HG02571 (cell line): ENCODE measurements at regions not wholly inside any gene's neighbourhood (a gene's known extent, or its start where the extent isn't known, plus 50 kb on each side); places are given as distances from the start of the nearest gene placed in this dataset.

ENCODE experiments used
- ATAC-seq: cut with Tn5 transposase; IDR thresholded peaks from one replicate; pipeline ENCODE4 v1.9.1; 2021; ENCODE audit warnings: mild to moderate bottlenecking, moderate library complexity; ENCODE audit not compliant: unreplicated experiment

DNA sequence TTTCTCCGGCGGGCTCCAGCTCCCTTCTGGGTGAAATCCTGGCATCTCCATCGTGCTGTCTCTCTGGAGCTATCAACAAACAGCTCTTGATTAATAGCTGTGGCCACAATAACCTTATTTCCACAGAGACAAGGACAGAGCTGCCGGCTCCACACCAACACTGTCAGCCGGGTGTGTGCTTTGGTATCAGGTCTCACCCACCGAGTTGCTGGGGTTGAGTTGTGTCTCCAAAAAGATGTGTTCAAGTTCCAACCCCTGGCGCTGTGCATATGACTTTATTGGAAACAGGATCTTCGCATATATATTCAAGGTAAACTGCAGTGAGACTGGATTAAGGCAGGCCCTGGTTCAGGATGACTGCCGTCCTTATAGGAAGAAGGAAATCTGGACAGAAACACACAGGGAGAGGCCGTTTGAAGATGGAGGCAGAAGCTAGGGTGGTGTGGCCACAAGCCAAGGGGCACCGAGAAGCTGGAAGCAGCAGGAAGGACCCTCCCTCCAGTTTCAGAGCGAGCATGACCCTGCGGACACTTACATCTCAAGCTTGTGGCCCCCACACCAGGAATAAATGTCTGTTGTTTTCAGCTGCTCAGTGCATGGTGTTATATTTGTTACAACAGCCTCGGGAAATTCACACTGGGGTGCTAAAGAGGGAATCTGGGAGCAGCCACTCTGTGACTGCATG, 88.4 kb upstream of the TMPRSS2 start:
- ATAC-seq: no peak

DNA sequence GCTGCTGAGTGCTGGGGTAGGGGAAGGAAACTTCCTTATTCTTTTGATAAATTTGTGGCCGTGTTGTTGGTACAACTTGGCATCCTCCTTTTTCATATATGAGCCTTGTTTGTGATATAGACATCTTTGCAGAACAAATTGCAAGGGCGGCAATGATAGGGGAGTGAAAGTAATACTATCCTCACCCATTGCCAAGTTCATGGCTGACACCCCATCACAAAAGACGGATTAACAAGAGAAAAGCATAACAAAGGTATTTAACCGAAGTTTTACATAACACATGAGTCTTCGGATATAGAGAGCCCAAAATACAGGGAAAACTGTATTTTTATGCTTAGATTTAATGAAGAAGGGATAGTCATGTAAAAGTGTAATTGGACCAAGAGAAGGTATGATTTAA, 86.3 kb upstream of the TMPRSS2 start:
- no peak for ATAC-seq

DNA sequence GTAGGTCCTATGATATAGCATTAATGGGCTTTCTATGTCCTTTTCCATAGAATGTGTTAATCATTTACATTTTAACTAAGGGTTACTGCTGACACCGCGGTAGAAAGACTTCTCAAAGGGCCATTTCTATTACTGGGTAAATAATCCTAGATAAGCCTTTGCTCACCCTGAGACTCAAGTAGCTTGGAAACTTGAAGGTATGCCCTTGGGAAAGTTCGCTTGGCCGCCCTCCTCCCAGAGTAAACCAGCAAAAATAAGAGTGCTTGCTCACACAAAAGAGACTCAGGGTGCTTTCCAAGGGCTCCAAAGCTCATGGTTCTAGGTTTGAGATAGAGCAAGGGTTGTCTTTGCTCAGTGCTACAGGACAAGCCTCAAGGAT, 85.8 kb upstream of the TMPRSS2 start:
- no peak for ATAC-seq

DNA sequence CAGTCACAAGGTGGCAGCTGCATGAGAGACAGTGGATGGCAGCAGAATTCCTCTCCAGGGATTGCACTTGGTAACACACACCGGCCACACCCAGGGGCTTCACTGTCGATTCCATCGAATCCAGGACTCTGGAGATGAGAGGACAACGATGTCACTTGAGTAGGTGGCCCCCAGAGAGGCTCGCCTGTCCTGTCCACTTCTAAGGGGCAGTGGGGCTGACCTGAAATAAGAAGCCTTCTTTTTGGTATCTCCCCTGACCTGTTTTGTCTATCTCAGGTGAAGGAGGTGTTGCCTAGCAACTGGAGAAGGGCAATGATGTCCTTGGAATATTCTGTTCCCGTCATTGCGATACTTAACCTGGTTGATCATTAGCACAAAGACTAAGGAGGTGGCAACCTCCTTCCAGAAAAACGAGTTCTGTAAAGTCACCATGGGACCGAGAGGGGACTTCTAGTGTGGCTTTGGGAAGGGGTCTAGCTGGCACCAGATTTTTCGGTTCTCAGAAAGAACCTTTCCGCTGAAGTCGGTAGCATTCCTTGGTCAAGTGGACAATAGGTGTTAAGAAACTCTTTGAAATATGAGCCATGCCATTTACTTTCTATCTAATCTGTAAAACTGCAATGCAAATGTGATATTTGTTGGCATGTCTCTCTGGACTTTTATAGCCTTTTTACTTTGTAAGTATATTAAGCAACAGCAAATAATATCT, 85.2 kb upstream of the TMPRSS2 start:
- ATAC-seq: no peak

DNA sequence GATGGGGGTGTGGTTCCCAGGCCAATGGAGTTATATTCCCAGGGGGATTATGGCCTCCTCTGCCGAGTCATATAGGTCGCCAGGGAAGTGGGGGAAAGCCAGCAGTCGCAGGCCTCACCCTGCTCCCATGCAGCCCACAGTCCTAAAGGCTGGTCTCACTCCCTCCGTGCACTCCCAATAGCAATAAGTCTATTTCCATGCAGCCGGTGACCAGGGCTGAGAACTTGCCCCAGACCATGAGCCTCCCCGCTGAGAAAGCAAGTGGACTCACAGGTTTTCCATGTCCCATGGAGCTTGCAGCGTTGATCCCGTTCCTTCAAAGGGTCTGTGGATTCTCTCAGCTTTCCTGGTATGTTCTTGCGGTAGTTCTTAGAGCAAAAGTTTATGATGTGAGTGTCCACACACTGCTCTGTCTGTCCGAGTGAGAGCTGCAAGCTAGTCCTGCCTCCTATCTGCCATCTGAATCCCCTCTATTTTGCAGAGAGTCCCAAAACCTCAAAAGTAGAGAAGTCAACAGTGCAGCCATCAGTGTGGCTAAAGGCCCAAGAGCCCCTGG, 81.7 kb upstream of the TMPRSS2 start:
- no peak for ATAC-seq

DNA sequence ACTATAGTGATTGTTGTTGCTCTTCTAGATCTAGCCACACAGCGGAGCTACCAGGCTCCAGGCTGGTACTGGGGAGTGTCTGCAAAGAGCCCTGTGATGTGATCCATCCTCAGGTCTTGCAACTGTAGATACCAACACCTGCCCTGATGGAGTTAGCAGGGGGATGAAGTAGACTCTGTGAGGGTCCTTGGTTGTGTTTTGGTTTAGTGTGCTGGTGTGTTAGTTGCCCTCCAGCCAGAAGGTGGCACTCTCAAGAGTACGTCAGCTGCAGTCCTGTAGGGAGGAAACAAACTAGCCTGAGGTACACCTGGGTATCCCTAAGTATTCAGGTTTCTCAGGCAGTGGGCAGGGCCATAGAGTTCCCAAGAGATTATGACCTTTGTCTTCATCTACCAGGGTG, 81.2 kb upstream of the TMPRSS2 start:
- ATAC-seq: no peak

DNA sequence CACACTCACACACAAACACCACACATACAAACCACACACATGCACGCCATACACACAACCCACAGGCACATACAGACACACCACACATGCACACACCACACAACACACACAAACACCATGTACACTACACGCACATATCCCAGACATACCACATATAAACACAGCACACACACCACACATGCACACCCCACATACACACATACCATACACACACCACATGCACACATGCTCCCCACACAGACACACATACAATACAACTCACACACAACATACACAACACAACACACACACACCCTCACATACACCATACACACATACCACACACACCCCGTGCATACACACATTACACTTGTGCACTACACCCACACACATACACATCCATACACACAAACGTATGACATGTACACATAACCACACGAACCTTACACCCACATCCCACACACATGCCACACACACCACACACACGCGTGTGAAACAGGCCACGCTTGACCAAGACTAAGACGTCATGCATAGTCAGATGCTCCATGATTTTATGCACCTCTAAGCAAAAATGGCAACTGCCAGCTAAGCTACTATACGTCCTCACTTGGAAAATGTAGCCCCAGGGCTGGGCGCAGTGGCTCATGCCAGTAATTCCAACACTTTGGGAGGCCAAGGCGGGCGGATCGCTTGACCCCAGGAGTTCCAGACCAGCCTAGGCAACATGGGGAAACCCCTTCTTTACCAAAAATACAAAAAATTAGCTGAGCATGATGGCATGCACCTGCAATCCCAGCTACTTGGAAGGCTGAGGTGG, 77.4 kb upstream of the TMPRSS2 start:
- ATAC-seq: no peak

DNA sequence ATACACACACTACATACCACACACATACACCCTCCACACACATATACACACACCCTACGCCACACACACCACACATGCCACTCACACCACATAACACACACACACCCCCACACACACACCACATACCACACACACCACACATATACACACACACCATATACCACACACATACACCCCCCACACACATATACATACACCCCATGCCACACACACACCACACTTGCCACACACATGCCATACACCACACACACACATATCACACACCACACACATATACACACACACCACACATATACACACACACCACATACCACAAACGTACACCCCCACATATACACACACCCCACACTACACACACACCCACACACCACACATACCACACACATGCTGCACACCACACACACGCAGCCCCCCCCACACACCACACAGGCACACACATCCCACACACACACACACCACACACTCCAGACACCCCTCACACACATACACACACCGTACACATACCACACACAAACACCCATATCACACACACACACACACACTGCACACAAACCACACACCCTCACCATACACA, 76.7 kb upstream of the TMPRSS2 start:
- ATAC-seq: no peak

DNA sequence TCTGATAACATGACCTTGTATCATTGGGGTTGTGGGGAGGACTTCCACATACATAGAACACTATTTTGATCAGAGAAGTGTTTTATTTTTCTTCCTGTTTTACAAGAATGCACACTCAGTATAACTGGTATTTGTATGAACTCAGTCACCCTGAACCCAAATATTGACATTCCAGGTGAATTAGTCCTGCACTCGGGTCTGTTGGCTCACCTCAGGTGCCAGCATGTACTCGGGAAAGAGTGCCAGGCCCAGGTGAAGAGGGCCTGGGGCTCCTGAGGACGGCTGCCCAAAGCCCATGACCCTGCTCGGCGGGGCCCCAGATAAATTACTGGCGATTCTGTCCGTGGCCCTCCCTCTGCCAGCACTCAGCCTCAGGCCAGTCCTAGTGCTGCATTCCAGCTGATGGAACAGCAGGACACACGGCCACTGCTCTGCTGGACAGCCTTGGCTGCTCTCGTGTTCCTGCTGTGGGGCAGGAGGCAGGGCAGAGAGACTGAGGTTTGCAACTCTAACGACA, 75.4 kb upstream of the TMPRSS2 start:
- no peak for ATAC-seq

DNA sequence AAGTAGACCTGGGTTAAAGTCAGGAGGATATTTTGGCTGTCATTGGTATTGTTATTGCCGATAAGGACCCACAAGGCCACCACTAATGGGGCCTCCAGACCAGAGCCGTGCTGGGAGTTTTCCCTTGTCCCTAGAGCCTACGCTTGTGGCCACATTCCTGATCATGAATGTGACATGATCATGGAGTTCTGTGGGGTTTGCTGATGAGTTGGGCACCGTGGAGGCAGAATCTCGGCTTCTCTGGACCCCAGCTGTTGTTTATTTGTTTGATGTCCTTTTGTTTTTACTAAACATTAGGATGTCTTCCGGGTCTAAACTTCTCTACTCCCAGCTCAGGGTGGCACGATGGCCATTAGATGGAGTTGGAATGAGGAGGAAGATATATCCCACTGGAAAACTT, 74.9 kb upstream of the TMPRSS2 start:
- no peak for ATAC-seq

DNA sequence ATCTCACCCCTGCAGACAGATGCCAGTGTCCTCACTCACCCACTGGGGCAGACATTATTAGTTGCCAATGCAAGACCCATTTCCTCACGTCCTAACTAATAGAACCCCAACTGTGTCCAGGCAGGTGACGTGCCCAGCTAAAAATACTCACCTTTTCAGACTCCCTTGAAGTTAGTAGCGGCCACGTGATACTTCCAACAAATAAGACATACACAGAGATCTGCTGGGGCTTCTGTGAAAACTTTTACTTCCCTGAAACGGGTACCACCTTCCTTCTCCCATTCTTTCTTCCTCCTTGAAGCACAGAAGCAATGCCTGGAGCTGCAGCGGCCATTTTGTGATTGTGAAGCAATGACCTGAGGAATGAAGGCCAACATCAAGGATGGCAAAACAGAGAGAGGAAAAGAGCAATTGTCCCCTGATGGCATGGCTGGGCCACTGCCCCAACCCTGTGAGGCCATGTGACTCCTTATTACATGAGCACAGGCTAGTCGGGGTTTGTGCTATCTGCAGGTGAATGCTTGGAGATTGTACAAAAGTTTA, 74.4 kb upstream of the TMPRSS2 start:
- ATAC-seq: no peak

DNA sequence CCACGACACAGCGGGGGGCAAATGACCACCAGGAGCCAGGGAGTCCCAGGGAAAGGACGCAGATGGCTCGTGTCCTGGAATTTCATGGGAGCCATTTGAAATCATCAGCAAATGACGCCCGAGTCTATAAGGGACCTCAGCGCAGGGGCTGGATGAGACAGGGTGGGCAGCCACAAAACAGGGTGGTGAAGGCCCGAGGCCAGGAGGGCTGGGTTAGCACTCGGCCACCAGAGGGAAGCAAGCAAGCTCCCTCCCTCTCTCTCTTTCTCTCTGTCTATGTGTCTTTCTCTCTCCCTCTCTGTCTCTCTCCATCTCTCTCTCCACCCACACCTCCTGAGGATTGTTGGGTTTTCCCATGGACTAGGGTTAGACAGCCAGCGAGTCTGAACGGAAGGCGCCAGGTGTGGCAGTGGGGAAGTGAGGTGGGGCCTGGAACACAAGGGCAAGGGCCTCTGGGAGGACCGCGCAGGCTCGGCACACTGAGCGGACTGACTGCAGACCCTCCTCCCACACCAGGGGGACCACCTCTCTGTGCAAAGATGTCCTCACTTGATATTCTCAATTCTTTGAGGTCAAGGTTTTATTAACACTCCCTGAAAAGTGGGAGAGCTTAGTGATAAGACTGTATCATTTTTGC, 73.8 kb upstream of the TMPRSS2 start:
- no peak for ATAC-seq

DNA sequence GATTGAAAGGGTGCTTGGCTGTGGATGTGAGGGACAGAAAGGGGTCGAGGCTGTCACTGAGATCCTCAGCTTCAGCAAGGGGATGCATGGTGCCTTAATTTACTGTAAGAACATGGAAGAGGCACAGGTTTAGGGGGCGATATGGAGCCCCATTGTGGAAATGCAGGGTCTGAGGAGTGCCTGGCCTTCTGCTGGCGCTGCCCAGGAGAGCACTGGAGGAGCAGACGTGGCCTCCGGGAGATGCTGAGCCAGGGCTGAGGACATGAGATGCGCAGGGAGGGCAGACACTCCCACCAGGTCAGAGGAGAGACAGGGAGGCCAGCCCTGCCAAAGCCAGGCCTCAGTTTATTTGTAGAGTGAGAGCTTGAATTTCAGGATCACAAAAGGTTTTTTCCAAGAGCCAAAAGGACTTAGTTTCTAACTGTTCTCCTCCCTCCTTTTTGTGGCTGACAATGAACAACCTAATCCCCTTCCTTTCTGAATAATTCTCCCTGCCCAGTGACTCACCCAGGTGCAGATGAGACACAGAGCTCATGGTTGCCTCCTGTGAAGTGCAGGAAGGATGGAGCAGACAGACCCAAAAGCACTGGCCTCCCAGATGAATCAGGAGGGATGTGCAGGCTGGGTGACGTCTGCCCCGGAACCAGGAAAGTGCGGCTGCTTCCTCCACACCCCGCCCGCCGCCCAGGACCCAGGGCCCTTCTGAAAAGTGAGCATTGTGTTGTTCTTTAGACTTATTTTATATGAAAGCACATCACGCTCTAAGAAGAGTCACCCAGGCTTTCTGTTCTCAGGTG, 73.0 kb upstream of the TMPRSS2 start:
- no peak for ATAC-seq

DNA sequence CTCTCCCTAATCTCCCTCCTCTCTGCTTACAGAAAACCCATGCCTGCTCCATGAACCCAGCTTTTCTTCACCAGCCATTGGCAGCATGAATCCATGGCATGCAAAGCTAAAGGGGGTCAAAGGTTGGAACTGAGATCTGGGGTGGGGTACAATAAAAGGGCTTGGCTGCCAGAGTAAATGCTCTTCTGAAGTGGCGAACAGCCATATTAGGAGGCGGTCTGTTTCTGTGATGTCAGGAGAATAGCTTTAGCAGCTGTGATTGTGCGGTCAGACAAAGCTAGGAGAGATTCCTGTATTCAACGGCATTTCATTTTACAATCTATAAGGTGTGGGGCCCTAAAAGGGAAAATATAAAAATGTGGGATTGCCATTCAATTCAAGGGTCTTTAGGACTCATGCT, 71.7 kb upstream of the TMPRSS2 start:
- ATAC-seq: no peak

DNA sequence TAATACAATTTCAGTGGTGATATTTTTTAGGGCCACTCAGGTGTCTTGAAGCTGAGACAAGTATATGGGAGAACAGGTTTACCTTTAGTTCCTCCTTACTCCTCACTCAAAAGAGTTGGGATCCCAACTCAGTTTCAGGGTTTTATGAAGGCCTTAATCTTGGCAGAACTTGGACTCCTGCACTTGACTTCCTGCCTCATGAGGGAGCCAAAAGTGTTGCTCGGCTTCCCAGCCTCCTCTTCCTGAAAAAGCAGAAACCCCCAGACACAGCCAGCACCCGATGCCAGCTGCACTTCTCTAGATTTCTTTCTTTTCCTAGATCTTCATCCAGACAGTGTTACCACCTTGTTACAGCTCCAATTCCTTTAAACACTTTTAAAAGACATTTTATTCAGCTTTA, 70.8 kb upstream of the TMPRSS2 start:
- ATAC-seq: no peak

DNA sequence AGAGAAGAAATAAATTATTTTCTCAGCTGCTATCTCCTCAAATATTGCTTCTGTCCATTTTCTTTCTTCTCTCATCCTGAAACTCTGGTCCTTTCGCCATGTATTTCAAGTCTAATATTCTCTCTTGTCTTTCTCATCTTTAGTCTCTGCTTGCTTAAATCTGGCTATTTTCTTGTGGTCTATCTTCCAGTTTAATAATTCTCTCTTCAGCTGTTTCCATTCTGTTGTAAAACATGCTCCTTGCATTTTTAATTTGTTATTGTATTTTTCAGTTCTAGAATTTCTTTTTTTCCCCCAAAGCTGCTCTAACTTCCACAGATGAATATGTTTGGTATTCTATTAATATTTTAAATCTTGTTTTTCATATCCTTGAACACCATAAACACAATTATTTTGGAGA, 70.1 kb upstream of the TMPRSS2 start:
- no peak for ATAC-seq

DNA sequence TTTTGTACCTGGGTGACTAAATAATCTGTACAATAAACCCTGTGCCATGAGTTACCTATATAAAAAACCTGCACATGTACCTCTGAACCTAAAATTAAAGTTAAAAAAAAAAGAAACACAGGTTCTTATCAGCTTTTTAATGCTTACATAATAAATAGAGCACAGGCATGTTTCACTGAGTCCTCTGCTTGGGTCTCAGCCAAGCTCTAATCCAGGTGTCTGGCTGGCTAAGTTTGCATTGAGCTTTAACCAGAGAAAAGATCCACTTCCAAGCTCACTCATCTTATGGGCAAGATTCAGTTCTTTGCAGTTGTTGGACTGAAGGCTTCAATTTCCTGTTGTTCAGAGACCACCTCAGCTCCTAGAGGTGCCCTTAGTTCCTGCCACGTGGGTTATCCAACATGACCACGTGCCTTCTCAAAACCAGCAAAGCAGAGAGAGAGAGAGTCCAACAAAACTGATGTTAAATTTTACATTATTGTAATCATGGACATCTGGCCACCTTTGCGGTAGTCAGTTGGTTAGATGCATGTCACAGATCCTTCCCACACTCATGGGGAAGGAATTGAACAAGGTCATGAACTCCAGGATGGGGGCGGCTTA, 68.2 kb upstream of the TMPRSS2 start:
- ATAC-seq: no peak

DNA sequence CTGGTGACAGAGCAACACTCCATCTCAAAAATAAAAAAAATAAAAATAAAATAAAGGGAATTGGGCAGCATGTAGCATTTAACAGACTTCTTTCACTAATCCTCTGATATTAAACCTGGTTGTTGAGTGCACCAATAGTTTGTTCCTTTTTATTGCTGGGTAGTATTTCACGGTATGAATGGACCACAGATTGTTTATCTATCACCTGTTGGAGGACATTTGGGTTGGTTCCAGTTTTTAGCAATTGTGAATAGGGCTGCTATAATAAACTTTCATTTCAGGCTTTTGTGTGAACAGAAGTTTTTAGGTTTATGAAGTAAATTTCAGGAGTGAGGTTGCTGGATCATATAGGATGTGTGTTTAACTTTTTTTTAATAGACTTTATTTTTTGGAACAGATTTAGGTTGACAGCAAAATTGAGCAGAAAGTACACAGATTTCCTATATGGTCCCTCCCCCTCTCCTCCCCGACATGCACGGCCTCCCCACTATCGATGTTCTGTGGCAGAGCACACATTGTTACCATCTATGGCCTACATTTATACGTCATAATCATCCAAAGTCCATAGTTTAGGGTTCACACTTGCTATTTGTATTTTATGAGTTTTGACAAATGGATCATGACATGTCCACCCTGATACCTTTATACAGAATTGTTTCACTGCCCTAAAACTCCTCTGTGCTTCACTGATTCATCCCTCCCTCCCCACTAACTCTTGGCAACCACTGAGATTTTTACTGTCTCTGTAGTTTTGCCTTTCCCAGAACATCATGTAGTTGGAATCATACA, 66.1 kb upstream of the TMPRSS2 start:
- ATAC-seq: no peak
